ENCODE measurements at regions not wholly inside any gene's neighbourhood (a gene's known extent, or its start where the extent isn't known, plus 50 kb on each side); places are given as distances from the start of the nearest gene placed in this dataset.

GRCh38 chr7:113431406-113431805, 313.1 kb upstream of the SMIM30 start:
- H3K27me3 ChIP-seq, result no peaks in the 10 kb centered on the region
- no peaks in the 10 kb centered on the region for H3K36me3 ChIP-seq
- no peaks in the 10 kb centered on the region for H3K9me3 ChIP-seq
- TF ChIP-seq CTCF (IDR thresholded peaks at IDR 0.05), result no peak
- no peaks in the 10 kb centered on the region for H3K4me1 ChIP-seq
- no peak for DNase-seq (ENCODE audit: low spot score)
- no peak overlapping the region for H3K4me3 ChIP-seq
- no peak overlapping the region for H3K27ac ChIP-seq

GRCh38 chr7:113424185-113424817, 305.9 kb upstream of the SMIM30 start:
- no peak overlapping the region for H3K27ac ChIP-seq
- H3K27me3 ChIP-seq, result no peaks in the 10 kb centered on the region
- no peak overlapping the region for H3K4me3 ChIP-seq
- TF ChIP-seq CTCF (IDR thresholded peaks at IDR 0.05), result no peak
- DNase-seq (ENCODE audit: low spot score), result no peak
- no peaks in the 10 kb centered on the region for H3K4me1 ChIP-seq
- no peaks in the 10 kb centered on the region for H3K9me3 ChIP-seq
- no peaks in the 10 kb centered on the region for H3K36me3 ChIP-seq

- TF ChIP-seq CTCF (IDR thresholded peaks at IDR 0.05), result peak; percentile 38 to 80
- no peak overlapping the region for H3K4me3 ChIP-seq
- H3K9me3 ChIP-seq, result no peaks in the 10 kb centered on the region
- H3K36me3 ChIP-seq, result no peaks in the 10 kb centered on the region
- DNase-seq (ENCODE audit: low spot score), result peak; percentile 87
- no peaks in the 10 kb centered on the region for H3K4me1 ChIP-seq
- H3K27ac ChIP-seq, result no peak overlapping the region
- H3K27me3 ChIP-seq, result no peaks in the 10 kb centered on the region
These were observed 303.5 kb upstream of the SMIM30 start for GRCh38 chr7:113421696-113422330.

GRCh38 chr7:113414401-113415035, 296.2 kb upstream of the SMIM30 start:
- no peak overlapping the region for H3K4me3 ChIP-seq

GRCh38 chr7:113412410-113412809, 294.1 kb upstream of the SMIM30 start:
- H3K4me3 ChIP-seq, result no peak overlapping the region
- H3K4me1 ChIP-seq, result no peaks in the 10 kb centered on the region
- H3K27me3 ChIP-seq, result no peaks in the 10 kb centered on the region
- H3K9me3 ChIP-seq, result no peaks in the 10 kb centered on the region
- DNase-seq (ENCODE audit: low spot score), result no peak
- H3K27ac ChIP-seq, result no peak overlapping the region
- H3K36me3 ChIP-seq, result no peaks in the 10 kb centered on the region
- TF ChIP-seq CTCF (IDR thresholded peaks at IDR 0.05), result no peak

More at GRCh38 chr7:113414401-113415035, 296.2 kb upstream of the SMIM30 start:
- Histone ChIP-seq H3K9me3 (no peaks in the 10 kb centered on the region), H3K27me3 (no peaks in the 10 kb centered on the region), H3K27ac (no peak overlapping the region), H3K36me3 (no peaks in the 10 kb centered on the region), H3K4me1 (no peaks in the 10 kb centered on the region)
- no peak for DNase-seq (ENCODE audit: low spot score)
- TF ChIP-seq CTCF (IDR thresholded peaks at IDR 0.05), result no peak

Data from right atrium auricular region (tissue), 2 donors.